Kidney (tissue), 13 donors: ENCODE measurements at regions not wholly inside any gene's neighbourhood (a gene's known extent, or its start where the extent isn't known, plus 50 kb on each side); places are given as distances from the start of the nearest gene placed in this dataset.

ENCODE experiments used
- DNase-seq, 5 donors: peaks; one replicate each; pipeline ENCODE4 v3.0.0-alpha.2; 2013 to 2020
- FAIRE-seq: peaks from 2 replicates; lab custom pipeline; 2012; peaks lifted over from hg19 to GRCh38; lab: Jason Lieb, UNC
- H3K27ac ChIP-seq, 2 donors: one replicate each; pipeline ENCODE4 v1.7.0; 2013; ENCODE audit warnings: low read depth in 2 of 2, low read length in 2 of 2, inconsistent platforms in 1 of 2
- H3K27me3 ChIP-seq: one replicate; pipeline ENCODE4 v1.7.1; 2013; ENCODE audit warnings: low read length, inconsistent platforms; ENCODE audit not compliant: control insufficient read depth, insufficient read depth
- H3K36me3 ChIP-seq, 3 donors: one replicate each; pipeline versions ENCODE4 v1.7.0 to v1.7.1; 2013; ENCODE audit warnings: low read length in 3 of 3, control low read depth in 1 of 3, inconsistent platforms in 1 of 3; ENCODE audit not compliant: insufficient read depth in 3 of 3, control insufficient read depth in 2 of 3
- H3K4me1 ChIP-seq, 3 donors: one replicate each; pipeline versions ENCODE4 v1.7.0 to v1.7.1; 2013; ENCODE audit warnings: low read length in 3 of 3, inconsistent platforms in 1 of 3, low read depth in 1 of 3; ENCODE audit not compliant: control insufficient read depth in 2 of 3, insufficient read depth in 2 of 3
- H3K4me3 ChIP-seq, 3 donors: one replicate each; pipeline versions ENCODE4 v1.7.0 to v1.8.1; 2013; ENCODE audit warnings: low read length in 3 of 3, control low read depth in 1 of 3, inconsistent platforms in 1 of 3
- H3K9ac ChIP-seq, 3 donors: one replicate each; pipeline versions ENCODE4 v1.7.0 to v1.7.1; 2013; ENCODE audit warnings: low read length in 3 of 3, control low read depth in 1 of 3, inconsistent platforms in 1 of 3
- H3K9me3 ChIP-seq, 3 donors: one replicate each; pipeline versions ENCODE4 v1.7.0 to v1.7.1; 2013; ENCODE audit warnings: low read length in 3 of 3, control low read depth in 1 of 3, inconsistent platforms in 1 of 3; ENCODE audit not compliant: control insufficient read depth in 2 of 3, insufficient read depth in 1 of 3
- intact Hi-C: fragments of 100-400 bp; cut with DNase I; formaldehyde crosslinking; loops from one replicate; pipeline ENCODE4 v1.11.1; 2022
- TF ChIP-seq, protein P1 (sequence below): IDR thresholded peaks from 3 replicates; pipeline ENCODE4 v1.5.1; 2012; ENCODE audit warnings: mild to moderate bottlenecking, moderate library complexity, borderline replicate concordance; ENCODE audit not compliant: insufficient read depth; ENCODE audit errors: extremely low read depth
- donor health status: control.
- donor health status: control.
- donor health status: control.
- donor health status: control.
- donor health status: control.
- donor health status: DM: yes; HTN: yes; CAD: no.
- donor health status: Normal renal cell carcinoma (clear cell type).

DNA sequence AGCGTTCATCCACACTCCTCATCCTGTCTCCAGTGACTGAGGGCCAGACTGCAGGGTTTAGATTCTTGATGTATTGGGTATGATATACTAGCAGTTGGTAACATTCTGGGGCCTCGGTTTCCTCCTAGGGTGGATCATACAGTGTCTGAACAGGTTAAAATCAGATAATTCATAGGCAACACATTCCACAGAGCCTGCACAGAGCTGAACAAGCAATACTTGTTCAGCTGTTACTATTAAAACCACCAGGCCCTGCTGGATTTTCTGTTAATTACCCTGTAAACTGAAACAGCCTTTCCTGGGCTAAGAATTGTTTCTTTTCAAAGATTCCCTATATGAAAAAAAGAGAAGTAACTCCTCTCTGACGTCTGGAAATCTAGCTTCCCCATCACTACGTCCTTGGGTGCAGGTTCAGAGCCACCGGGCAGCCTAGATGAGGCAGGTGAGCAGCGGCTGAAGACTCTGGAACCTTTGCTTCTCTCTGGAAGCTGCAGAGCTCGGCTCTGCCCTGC, 1313.5 kb upstream of the WWC1 start:
- intact Hi-C loops = no loop called here
- TF ChIP-seq, protein P1, sequence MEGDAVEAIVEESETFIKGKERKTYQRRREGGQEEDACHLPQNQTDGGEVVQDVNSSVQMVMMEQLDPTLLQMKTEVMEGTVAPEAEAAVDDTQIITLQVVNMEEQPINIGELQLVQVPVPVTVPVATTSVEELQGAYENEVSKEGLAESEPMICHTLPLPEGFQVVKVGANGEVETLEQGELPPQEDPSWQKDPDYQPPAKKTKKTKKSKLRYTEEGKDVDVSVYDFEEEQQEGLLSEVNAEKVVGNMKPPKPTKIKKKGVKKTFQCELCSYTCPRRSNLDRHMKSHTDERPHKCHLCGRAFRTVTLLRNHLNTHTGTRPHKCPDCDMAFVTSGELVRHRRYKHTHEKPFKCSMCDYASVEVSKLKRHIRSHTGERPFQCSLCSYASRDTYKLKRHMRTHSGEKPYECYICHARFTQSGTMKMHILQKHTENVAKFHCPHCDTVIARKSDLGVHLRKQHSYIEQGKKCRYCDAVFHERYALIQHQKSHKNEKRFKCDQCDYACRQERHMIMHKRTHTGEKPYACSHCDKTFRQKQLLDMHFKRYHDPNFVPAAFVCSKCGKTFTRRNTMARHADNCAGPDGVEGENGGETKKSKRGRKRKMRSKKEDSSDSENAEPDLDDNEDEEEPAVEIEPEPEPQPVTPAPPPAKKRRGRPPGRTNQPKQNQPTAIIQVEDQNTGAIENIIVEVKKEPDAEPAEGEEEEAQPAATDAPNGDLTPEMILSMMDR = no peak
- no peak for FAIRE-seq
- no peaks in the 10 kb centered on the region for H3K9me3 ChIP-seq
- H3K27ac ChIP-seq = no peak overlapping the region
- H3K27me3 ChIP-seq = no peaks in the 10 kb centered on the region
- H3K4me3 ChIP-seq = peak overlapping the region in 2 of 3 donors; percentile 45 to 49
- H3K9ac ChIP-seq = no peak overlapping the region
- DNase-seq = no peak
- H3K36me3 ChIP-seq = no peaks in the 10 kb centered on the region
- peaks cover 0 to 6% (median 0%) of the 10 kb centered on the region in 3 donors for H3K4me1 ChIP-seq

DNA sequence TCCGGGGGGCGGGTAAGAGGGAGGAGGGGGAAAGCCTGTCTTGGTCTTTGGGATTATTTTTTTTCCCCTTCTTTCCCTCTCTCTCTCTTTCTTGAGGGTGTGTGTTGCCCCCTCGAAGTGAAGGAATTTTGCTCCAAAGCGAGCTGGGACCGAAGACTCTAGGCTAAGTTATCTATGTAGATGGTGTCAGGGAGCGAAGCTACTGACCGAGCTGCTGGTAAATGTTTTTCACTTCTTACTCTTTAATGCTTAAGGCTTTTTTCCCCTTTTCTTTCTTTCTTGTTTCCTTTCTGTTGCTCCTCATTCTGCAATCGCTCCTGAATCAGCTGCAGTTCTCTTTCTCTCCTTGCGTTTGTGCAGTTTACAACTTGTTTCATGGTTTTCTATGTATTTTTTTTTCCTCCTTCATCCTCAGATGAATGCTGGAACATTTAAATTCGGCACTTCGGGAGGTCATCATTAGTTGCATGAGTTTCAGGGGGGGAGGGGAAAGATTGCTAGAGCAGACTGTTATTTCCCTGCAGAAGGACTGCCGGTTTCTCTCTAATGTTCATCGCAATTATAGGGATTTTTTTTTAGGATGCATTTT, 1312.0 kb upstream of the WWC1 start:
- peak overlapping the region; percentile 13 to 69 (median 49) for H3K4me3 ChIP-seq
- FAIRE-seq (no peak), DNase-seq (peak in 2 of 5 donors; percentile 23 to 51)
- no peaks in the 10 kb centered on the region for H3K9me3 ChIP-seq
- TF ChIP-seq, protein P1 = no peak
- no peaks in the 10 kb centered on the region for H3K27me3 ChIP-seq
- intact Hi-C loops = no loop called here
- no peaks in the 10 kb centered on the region for H3K36me3 ChIP-seq
- peaks cover 0 to 6% (median 0%) of the 10 kb centered on the region in 3 donors for H3K4me1 ChIP-seq
- H3K27ac ChIP-seq = no peak overlapping the region
- H3K9ac ChIP-seq = peak overlapping the region in 1 of 3 donors; percentile 48

GRCh38 chr5:166980666-166981065, 1310.8 kb upstream of the WWC1 start:
- Histone ChIP-seq H3K27me3 (no peaks in the 10 kb centered on the region), H3K4me3 (no peak overlapping the region), H3K36me3 (no peaks in the 10 kb centered on the region), H3K9me3 (no peaks in the 10 kb centered on the region), H3K9ac (no peak overlapping the region), H3K4me1 (peaks cover 0 to 6% (median 0%) of the 10 kb centered on the region in 3 donors), H3K27ac (no peak overlapping the region)
- TF ChIP-seq, protein P1 = no peak
- intact Hi-C loops = no loop called here
- FAIRE-seq (no peak), DNase-seq (no peak)

- H3K4me1 ChIP-seq = peaks cover 0 to 6% (median 0%) of the 10 kb centered on the region in 3 donors
- FAIRE-seq (no peak), DNase-seq (peak in 1 of 5 donors; percentile 20)
- no peak overlapping the region for H3K27ac ChIP-seq
- no peak overlapping the region for H3K9ac ChIP-seq
- no peaks in the 10 kb centered on the region for H3K36me3 ChIP-seq
- no peaks in the 10 kb centered on the region for H3K27me3 ChIP-seq
- no peaks in the 10 kb centered on the region for H3K9me3 ChIP-seq
- intact Hi-C loops = no loop called here
- no peak overlapping the region for H3K4me3 ChIP-seq
- TF ChIP-seq, protein P1 = no peak
Measured at GRCh38 chr5:166982226-166982625, 1309.2 kb upstream of the WWC1 start.
